ENCODE measurements at regions not wholly inside any gene's neighbourhood (a gene's known extent, or its start where the extent isn't known, plus 50 kb on each side); places are given as distances from the start of the nearest gene placed in this dataset.

- no peak for TF ChIP-seq MAX (CRISPR knock-in tag; IDR thresholded peaks at IDR 0.05)
- TF ChIP-seq TP53 (CRISPR knock-in tag; IDR thresholded peaks at IDR 0.05) = no peak
- no peak for TF ChIP-seq ZBTB43 (CRISPR knock-in tag; IDR thresholded peaks at IDR 0.05)
- TF ChIP-seq ATF6 (CRISPR knock-in tag; IDR thresholded peaks at IDR 0.05) = no peak
- TF ChIP-seq JUN (CRISPR knock-in tag; IDR thresholded peaks at IDR 0.05) = no peak
- TF ChIP-seq ZNF396 (CRISPR knock-in tag; IDR thresholded peaks at IDR 0.05; ENCODE audit: borderline replicate concordance) = no peak
- TF ChIP-seq CTCF (IDR thresholded peaks at IDR 0.05) = no peak
- no peak for TF ChIP-seq FOXP4 (CRISPR knock-in tag; IDR thresholded peaks at IDR 0.05)
- no peak for TF ChIP-seq PREB (CRISPR knock-in tag; IDR thresholded peaks at IDR 0.05; ENCODE audit: borderline replicate concordance)
- TF ChIP-seq TCF7 (CRISPR knock-in tag; IDR thresholded peaks at IDR 0.05; ENCODE audit: low read depth) = no peak
- no peak for TF ChIP-seq NFATC4 (CRISPR knock-in tag; IDR thresholded peaks at IDR 0.05)
Measured at GRCh38 chr5:158429564-158429963, 570.6 kb upstream of the CLINT1 start.

All from WTC11 (cell line).